Retinal pigment epithelial cell (primary cell): ENCODE measurements at regions not wholly inside any gene's neighbourhood (a gene's known extent, or its start where the extent isn't known, plus 50 kb on each side); places are given as distances from the start of the nearest gene placed in this dataset.

Source experiments
- DNase-seq: peaks from one replicate; pipeline ENCODE4 v3.0.0-alpha.2; 2010; ENCODE audit warnings: low read depth
- H3K4me3 ChIP-seq: 2 replicates; pipeline ENCODE4 v1.5.1; 2011; ENCODE audit warnings: mild to moderate bottlenecking, low read length, control low read depth, moderate library complexity
- TF ChIP-seq, protein P1 (sequence below): conservative IDR thresholded peaks from 2 replicates; pipeline ENCODE4 v1.5.1; 2011; ENCODE audit warnings: low read depth, low read length, control low read depth, inconsistent platforms

DNA sequence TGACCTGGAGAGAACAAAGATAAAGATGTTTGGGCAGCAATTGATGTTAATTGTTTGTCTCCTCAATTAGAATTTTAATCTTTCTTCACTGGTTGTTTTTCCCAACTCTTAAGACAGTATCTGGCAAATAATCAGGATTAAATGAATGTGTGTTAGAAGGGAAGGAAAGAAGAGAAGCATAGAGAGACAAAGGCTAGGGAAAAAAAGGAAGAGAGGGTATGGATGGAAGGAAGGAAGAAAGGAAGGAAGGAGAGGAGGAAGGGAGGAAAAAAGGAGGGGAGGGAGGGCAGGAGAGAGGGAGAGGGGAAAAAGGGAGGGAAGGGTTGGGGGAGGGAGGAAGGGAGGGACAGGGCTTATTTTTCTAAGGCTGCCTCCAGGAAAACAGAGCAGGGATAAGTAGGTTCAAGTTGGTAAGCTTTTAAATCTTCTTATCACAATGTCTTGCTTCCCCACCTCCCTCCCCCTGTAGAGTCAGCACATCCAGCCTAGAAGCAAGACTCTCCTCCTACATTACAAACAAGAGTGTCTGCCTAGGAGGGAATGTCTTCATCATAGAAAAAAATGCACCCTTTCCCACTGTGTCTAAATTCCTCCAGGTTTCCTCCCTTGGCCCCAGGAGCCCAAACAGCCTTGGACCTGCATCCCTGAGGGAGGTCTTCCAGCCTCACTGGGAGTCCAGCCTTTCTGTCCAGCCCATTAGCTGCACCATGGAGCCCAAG is 447.8 kb upstream of the JARID2 start:
- TF ChIP-seq, protein P1, sequence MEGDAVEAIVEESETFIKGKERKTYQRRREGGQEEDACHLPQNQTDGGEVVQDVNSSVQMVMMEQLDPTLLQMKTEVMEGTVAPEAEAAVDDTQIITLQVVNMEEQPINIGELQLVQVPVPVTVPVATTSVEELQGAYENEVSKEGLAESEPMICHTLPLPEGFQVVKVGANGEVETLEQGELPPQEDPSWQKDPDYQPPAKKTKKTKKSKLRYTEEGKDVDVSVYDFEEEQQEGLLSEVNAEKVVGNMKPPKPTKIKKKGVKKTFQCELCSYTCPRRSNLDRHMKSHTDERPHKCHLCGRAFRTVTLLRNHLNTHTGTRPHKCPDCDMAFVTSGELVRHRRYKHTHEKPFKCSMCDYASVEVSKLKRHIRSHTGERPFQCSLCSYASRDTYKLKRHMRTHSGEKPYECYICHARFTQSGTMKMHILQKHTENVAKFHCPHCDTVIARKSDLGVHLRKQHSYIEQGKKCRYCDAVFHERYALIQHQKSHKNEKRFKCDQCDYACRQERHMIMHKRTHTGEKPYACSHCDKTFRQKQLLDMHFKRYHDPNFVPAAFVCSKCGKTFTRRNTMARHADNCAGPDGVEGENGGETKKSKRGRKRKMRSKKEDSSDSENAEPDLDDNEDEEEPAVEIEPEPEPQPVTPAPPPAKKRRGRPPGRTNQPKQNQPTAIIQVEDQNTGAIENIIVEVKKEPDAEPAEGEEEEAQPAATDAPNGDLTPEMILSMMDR: no peak
- no peak overlapping the region for H3K4me3 ChIP-seq
- no peak for DNase-seq

DNA sequence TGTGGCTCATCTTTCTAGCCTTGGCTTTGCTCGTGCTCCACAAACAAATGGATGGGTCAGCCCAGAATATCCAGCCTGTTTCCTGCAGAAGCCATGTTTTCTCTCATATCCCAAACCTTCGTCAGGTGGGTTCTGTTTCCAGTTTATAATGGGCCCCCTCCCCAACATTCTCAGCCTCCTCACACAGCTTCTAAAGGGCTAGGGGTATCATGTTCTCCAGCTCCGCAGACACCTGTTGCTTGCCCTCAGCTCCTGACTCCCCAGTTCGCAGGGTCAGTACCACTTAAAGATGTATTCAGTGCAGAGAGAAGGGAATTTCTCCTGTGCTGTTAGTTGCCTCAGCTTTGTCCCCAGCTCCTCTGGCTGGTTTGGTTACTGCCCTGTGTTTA is 447.3 kb upstream of the JARID2 start:
- TF ChIP-seq, protein P1: no peak
- no peak overlapping the region for H3K4me3 ChIP-seq
- no peak for DNase-seq

DNA sequence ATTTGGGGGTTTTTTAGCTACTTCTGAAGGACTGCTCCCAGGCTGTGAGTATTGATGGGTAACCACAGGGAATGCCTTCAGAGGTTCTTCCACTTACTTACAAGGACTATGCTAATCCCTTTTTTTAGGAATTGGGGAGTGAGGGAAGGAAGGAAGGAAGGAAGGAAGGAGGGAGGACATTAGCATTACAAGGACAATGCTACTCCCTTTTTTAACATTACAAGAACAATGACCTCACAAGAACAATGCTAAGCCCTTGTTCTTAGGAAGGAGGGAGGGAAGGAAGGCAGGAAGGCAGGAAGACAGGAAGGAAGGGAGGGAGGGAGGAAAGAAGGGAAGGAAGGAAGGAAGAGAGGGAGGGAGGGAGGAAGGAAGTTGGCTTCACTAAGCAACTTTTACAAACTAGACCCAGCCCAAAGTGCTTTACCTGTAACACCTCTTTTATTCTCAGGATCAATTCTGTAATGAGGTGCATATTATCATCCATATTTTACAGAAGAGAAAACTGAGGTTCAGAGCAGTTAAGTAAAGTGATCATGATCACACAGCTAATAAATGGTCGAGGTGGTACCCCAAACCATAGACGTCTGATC is 446.8 kb upstream of the JARID2 start:
- no peak overlapping the region for H3K4me3 ChIP-seq
- no peak for DNase-seq
- TF ChIP-seq, protein P1: no peak

DNA sequence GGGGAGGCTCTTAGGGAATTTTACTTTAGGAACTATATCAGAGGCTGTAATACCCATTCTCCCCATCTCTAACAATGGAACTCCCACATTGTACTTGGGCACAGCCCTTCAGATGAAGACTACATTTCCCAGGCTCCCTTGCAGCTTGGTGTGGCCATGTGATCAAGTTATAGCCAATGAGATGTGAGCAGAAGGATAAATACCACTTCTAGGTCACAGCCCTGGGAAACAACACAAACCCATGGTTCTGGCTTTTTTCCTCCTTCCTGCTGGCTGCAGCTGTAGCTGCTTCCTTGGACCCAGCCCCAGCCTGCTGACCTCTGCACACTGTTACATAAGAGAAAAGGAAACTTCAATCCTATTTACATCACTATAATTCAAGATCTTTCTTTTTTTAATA is 445.9 kb upstream of the JARID2 start:
- no peak for DNase-seq
- TF ChIP-seq, protein P1: no peak
- H3K4me3 ChIP-seq: no peak overlapping the region

DNA sequence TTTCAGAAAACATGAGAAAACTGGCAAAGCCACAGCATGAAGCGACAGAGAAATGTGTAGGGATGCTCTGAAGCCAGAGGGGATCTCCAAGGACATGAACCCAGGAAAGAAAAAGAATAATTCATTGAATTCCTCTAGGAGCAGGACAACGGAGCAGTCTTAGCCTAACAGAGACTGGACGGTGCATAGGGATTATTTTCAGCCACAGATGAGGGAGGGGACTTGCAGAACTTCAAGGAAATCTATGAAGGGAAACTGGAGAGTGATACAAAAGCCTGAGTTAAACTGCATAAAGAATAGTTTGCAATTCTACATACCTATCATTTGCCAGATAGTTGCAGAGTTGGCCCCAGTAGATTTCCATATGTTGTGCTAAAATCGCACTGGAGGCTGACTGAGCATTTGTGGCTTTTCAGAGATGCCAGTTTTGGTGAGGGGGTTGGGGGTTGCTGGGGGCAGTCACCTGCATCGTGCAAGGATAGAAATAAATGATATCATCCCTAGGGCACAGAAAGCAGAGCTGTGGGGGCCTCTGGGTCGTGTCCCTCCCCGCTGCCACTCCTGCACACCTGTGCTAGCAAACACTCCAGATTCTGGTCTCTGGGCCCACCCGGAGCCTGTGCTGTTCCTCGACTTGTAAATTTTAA is 443.2 kb upstream of the JARID2 start:
- H3K4me3 ChIP-seq: no peak overlapping the region
- no peak for DNase-seq
- TF ChIP-seq, protein P1: no peak

DNA sequence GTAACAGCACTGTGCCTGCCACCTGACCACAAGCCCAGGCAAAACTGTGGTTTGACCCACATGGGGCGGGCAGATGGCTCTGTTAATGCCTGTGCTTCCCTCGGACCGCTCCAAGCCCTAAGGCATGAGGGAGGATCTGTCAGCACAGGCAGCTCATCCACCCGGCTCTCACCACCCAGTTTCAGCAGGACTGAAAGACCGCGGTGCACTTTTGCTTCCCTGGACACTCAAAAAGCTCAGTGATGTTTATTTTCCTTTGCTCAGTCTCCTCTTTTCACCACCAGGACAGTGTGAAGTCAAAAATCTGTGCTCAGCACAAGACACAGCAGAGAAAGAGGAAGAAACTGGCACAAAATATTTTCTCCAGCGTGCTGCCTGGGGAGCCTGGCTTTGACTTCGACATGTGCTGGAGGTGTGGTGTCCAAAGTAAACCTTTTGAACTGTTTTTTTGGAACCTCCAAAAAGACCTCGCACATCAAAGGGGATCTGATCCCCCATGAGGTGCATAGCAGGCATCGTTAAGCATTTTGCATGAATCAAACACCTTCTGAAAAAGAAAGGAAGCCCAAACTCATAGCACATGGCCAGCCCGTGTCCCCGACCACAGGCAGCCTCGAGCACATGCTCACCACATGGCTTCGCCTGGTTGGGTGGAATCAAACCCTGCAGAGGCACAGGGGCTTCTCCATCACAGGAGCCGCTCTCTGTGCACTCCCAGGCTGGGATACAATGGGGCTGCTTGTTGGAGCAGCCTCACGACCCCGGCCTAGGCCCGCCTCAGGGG is 441.7 kb upstream of the JARID2 start:
- TF ChIP-seq, protein P1: no peak
- no peak overlapping the region for H3K4me3 ChIP-seq
- DNase-seq: no peak
